Pancreas (tissue), 10 donors: ENCODE measurements at regions not wholly inside any gene's neighbourhood (a gene's known extent, or its start where the extent isn't known, plus 50 kb on each side); places are given as distances from the start of the nearest gene placed in this dataset.

Experiments
- ATAC-seq, 4 donors: fragments of 200-7000 bp; cut with Tn5 transposase; one replicate each; pipeline versions ENCODE4 v1.8.0 to v1.9.1; 2020; ENCODE audit warnings: mild to moderate bottlenecking in 4 of 4, moderate library complexity in 4 of 4
- DNase-seq, 6 donors: peaks; one replicate each; pipeline ENCODE4 v3.0.0-alpha.2; 2020
- FAIRE-seq: peaks from 2 replicates; lab custom pipeline; 2012; peaks lifted over from hg19 to GRCh38; lab: Jason Lieb, UNC
- H3K27ac ChIP-seq, 4 donors: fragments of 200-600 bp; sonication (generic); 1 replicate in 3 of 4; 2 replicates in 1 of 4; pipeline versions ENCODE4 v1.5.0 to v1.8.0; 2020
- H3K27me3 ChIP-seq, 4 donors: fragments of 200-600 bp; one replicate each; pipeline ENCODE4 v1.8.0; 2021
- H3K36me3 ChIP-seq, 3 donors: fragments of 200-600 bp; sonication (generic) in 1 of 3; one replicate each; pipeline versions ENCODE4 v1.5.0 to v1.8.0; 2020 to 2021
- H3K4me1 ChIP-seq, 3 donors: fragments of 200-600 bp; one replicate each; pipeline ENCODE4 v1.8.0; 2021
- H3K4me3 ChIP-seq, 4 donors: fragments of 200-600 bp; sonication (generic) in 2 of 4; one replicate each; pipeline versions ENCODE4 v1.5.0 to v1.8.0; 2020 to 2021
- H3K9me3 ChIP-seq, 4 donors: fragments of 200-600 bp; one replicate each; pipeline ENCODE4 v1.8.0; 2021
- WGBS, 2 donors: extraction: QIAGEN DNeasy Blood & Tissue Kit; methylation state at CpG; one replicate each; pipeline ENCODE4 v1.1.7; 2013; 5-methylcytosine and 5-hydroxymethylcytosine counted together
- intact Hi-C, 3 donors: fragments of 100-400 bp; cut with DNase I; formaldehyde crosslinking; loops; one replicate each; pipeline versions ENCODE4 v1.11.1 to v1.14.2; 2022
- TF ChIP-seq, protein P1 (sequence below), 4 donors: fragments of 200-600 bp; sonication (generic) in 3 of 4; IDR thresholded peaks; one replicate each; pipeline versions ENCODE4 v1.5.0 to v1.8.0; 2021; ENCODE audit warnings: antibody characterized with exemption in 4 of 4
- donor health status: healthy with polysubstance abuse.
- donor health status: DM: no; HTN: no; CAD: no; lungs with moderate emphysema.
- donor health status: DM: no; HTN: no; CAD: no.
- donor health status: control.
- donor health status: control.
- donor health status: Bipolar disorder and iron deficiency.
- donor health status: DM: yes; HTN: yes; CAD: no.
- donor health status: DM: no; HTN: no; CAD: no.
- donor health status: DM: no; HTN: no; CAD: no.
- donor health status: DM: yes; HTN: yes; CAD: no.

DNA sequence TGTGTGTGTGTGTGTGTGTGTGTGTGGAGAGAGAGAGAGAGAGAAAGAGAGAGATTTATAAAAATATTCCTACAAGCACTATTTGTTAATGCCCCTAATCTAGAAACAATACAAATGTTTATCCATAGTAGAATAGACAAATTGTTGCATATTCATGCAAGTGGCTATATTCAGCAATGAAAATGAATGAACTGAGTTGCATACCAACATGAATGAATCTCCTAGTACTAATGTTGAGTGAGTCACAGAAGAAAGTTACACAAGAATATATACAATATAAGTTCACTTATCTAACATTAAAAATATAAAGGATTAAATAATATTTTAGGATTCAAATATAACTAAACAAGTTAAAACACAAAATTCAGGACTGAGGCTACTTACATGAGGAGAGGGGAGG lies 456.8 kb upstream of the AMOT start:
- Histone ChIP-seq H3K4me3 (no peak overlapping the region), H3K36me3 (no peaks in the 10 kb centered on the region), H3K4me1 (no peaks in the 10 kb centered on the region), H3K27me3 (peaks cover 0 to 12% (median 0%) of the 10 kb centered on the region in 4 donors), H3K27ac (no peak overlapping the region), H3K9me3 (no peaks in the 10 kb centered on the region)
- ATAC-seq: no peak
- TF ChIP-seq, protein P1, sequence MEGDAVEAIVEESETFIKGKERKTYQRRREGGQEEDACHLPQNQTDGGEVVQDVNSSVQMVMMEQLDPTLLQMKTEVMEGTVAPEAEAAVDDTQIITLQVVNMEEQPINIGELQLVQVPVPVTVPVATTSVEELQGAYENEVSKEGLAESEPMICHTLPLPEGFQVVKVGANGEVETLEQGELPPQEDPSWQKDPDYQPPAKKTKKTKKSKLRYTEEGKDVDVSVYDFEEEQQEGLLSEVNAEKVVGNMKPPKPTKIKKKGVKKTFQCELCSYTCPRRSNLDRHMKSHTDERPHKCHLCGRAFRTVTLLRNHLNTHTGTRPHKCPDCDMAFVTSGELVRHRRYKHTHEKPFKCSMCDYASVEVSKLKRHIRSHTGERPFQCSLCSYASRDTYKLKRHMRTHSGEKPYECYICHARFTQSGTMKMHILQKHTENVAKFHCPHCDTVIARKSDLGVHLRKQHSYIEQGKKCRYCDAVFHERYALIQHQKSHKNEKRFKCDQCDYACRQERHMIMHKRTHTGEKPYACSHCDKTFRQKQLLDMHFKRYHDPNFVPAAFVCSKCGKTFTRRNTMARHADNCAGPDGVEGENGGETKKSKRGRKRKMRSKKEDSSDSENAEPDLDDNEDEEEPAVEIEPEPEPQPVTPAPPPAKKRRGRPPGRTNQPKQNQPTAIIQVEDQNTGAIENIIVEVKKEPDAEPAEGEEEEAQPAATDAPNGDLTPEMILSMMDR (IDR thresholded peaks at IDR 0.05): no peak
- intact Hi-C loops: no loop called here
- no peak for DNase-seq
- peak; percentile 9 for FAIRE-seq

DNA sequence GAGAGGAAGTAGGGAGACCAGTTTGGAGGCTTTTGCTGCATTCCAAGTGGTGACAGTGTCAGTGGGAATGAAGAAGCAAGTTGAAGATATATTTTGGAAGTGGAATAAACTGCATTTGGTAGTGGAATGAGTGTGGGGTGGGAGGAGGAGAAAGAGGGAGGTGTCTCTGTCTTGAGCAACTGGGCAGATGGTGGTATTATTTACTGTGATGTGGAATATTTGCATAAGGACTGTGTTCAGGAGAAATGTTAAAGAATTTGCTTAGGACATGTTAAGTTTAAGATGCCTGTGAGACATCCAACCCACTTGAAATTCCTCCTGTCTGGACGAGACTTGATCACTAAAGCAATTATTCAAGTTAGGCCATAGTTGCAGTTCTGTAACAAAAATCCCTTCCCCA lies 448.9 kb upstream of the AMOT start:
- intact Hi-C loops: no loop called here
- H3K4me1 ChIP-seq: no peaks in the 10 kb centered on the region
- peaks cover 0 to 7% (median 2%) of the 10 kb centered on the region in 4 donors for H3K27me3 ChIP-seq
- no peaks in the 10 kb centered on the region for H3K36me3 ChIP-seq
- H3K27ac ChIP-seq: no peak overlapping the region
- H3K9me3 ChIP-seq: no peaks in the 10 kb centered on the region
- no peak for DNase-seq
- ATAC-seq: no peak
- FAIRE-seq: no peak
- 33 to 43% methylated on average over 1 of the region's 1 CpG for WGBS, 2 donors
- no peak overlapping the region for H3K4me3 ChIP-seq
- TF ChIP-seq, protein P1 (IDR thresholded peaks at IDR 0.05): no peak

DNA sequence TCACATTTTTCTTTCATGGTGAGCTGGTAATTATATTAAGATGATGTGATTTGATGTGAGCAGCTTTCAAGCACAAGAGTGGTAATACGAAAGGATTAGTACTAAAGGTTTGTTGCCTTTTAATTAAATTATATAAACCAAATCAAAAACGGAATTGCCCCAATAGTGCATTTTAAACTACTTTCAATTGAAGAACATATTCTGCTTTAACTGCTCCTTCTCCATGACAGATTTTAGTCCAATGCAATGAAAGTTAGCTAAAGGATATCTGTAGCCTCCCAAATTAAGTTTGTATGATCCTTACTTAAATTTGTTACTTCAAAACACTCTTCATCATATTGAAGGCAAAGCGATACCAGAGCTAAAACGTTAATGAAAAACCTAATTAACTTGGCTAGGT lies 447.1 kb upstream of the AMOT start:
- 63 to 71% methylated on average over 4 of the region's 4 CpGs for WGBS, 2 donors
- H3K4me1 ChIP-seq: no peaks in the 10 kb centered on the region
- peaks cover 0 to 11% (median 2%) of the 10 kb centered on the region in 4 donors for H3K27me3 ChIP-seq
- ATAC-seq: no peak
- H3K9me3 ChIP-seq: no peaks in the 10 kb centered on the region
- H3K27ac ChIP-seq: no peak overlapping the region
- TF ChIP-seq, protein P1 (IDR thresholded peaks at IDR 0.05): no peak
- no peaks in the 10 kb centered on the region for H3K36me3 ChIP-seq
- intact Hi-C loops: no loop called here
- no peak for FAIRE-seq
- no peak overlapping the region for H3K4me3 ChIP-seq
- no peak for DNase-seq

DNA sequence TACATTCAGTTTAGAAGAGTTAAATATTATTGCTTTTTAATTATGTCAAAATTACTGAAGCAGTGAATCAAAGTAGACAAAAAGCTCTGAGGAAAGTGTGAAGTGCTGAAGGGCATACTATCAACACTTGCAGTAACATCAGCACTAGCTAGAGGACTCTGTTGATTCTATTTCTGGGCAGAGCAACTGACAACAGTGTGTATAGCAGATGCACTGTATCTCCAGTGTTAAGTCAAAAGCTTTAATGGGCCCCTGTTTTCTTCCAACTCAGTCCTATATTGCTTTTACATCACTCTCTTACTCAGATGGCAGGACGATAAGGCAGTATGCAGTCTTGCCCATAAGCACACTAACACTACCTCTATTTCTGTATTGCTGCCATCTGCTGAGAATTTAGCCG lies 435.2 kb upstream of the AMOT start:
- WGBS, 2 donors: 83% methylated on average over 2 of the region's 2 CpGs
- Histone ChIP-seq H3K27ac (no peak overlapping the region), H3K36me3 (no peaks in the 10 kb centered on the region), H3K4me3 (no peak overlapping the region), H3K9me3 (no peaks in the 10 kb centered on the region), H3K4me1 (no peaks in the 10 kb centered on the region), H3K27me3 (peaks cover 0 to 13% (median 0%) of the 10 kb centered on the region in 4 donors)
- DNase-seq (no peak), FAIRE-seq (no peak), ATAC-seq (no peak)
- TF ChIP-seq, protein P1 (IDR thresholded peaks at IDR 0.05): no peak
- intact Hi-C loops: no loop called here

DNA sequence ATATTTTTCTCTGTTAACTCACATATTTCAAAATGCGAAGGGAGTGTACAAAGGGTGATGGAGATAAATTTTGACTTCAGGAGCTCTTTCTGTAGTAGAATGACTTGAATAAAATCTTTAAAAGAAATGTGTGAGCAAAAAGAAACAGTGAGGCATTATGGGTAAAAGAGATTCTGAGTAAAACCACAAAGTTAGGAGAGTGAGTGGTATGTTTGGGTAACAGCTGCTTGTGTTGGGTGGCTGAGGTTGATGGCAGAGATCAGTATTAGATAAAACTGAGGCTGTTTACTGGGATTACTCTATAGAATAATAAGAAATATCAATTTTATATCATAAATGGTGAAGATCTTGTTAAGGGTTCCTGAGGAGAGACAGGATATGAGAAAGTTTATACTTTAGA lies 434.2 kb upstream of the AMOT start:
- H3K4me1 ChIP-seq: no peaks in the 10 kb centered on the region
- WGBS, 2 donors: 61 to 75% methylated on average over 1 of the region's 1 CpG
- H3K36me3 ChIP-seq: no peaks in the 10 kb centered on the region
- no peak overlapping the region for H3K4me3 ChIP-seq
- TF ChIP-seq, protein P1 (IDR thresholded peaks at IDR 0.05): no peak
- no peak for DNase-seq
- no peaks in the 10 kb centered on the region for H3K9me3 ChIP-seq
- peaks cover 0 to 13% (median 0%) of the 10 kb centered on the region in 4 donors for H3K27me3 ChIP-seq
- intact Hi-C loops: no loop called here
- H3K27ac ChIP-seq: no peak overlapping the region
- FAIRE-seq: no peak
- no peak for ATAC-seq
